SK-N-MC (cell line): ENCODE measurements at regions not wholly inside any gene's neighbourhood (a gene's known extent, or its start where the extent isn't known, plus 50 kb on each side); places are given as distances from the start of the nearest gene placed in this dataset.

Source experiments
- EZH2 ChIP-seq: fragments of 200-600 bp; sonication (generic); IDR thresholded peaks from one replicate; pipeline ENCODE4 v1.6.1; 2017; ENCODE audit warnings: antibody characterized with exemption
- FOXP2 ChIP-seq: optimal IDR thresholded peaks from 2 replicates; pipeline ENCODE3; 2011; ENCODE audit warnings: mild to moderate bottlenecking, moderate library complexity; ENCODE audit not compliant: insufficient read depth; ENCODE audit errors: extremely low read length, control extremely low read depth
- POLR2AphosphoS5 ChIP-seq: IDR thresholded peaks from 2 replicates; pipeline ENCODE4 v1.6.1; 2012; ENCODE audit warnings: mild to moderate bottlenecking, low read depth, low read length, borderline replicate concordance

DNA sequence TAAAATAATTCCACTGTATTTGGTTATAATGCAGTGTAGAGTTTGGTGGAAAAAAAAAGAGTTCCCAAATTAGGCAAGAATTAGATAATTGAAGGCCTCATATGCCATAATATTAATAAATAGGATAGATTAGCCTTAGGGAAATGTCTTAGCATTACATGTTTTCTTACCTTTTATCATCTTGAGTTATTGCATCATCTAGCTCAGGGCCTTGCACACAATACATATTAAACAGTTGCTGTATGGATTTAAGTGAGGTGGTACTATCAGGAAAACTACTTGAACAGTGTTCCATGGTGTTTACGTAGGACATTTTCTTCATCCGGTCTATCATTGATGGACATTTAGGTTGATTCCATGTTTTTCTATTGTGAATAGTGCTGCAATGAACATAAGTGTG is 419.4 kb downstream of the EPHA5 start:
- TF ChIP-seq EZH2 (no peak), POLR2AphosphoS5 (no peak), FOXP2 (no peak)
